GM12878 (cell line): ENCODE measurements at regions not wholly inside any gene's neighbourhood (a gene's known extent, or its start where the extent isn't known, plus 50 kb on each side); places are given as distances from the start of the nearest gene placed in this dataset.

Experiments
- ATAC-seq: fragments of 200-7000 bp; cut with Tn5 transposase; 3 replicates; pipeline ENCODE4 v1.9.1; 2020; ENCODE audit warnings: mild to moderate bottlenecking, moderate library complexity
- BruUV-seq: library from RNA; stranded (reverse); fragments of 400-500 nt; replicated peaks from 2 replicates; lab custom pipeline; 2021; lab: Mats Ljungman, UMichigan
- CTCF ChIA-PET: fragments of 300-600 bp; sonication (Branson Sonifier 250); formaldehyde crosslinking; extraction: SDS; loops from one replicate; lab custom pipeline; 2021; ENCODE audit warnings: inconsistent platforms; lab: Yijun Ruan, JAX
- POLR2A ChIA-PET: fragments of 350-600 bp; formaldehyde crosslinking; extraction: SDS; loops from one replicate; lab custom pipeline; 2021; ENCODE audit warnings: inconsistent platforms; lab: Charles Lee
- RAD21 ChIA-PET: fragments of 300-600 bp; sonication (Branson Sonifier 250); formaldehyde crosslinking; loops from one replicate; lab custom pipeline; 2023; ENCODE audit warnings: antibody characterized with exemption; ENCODE audit not compliant: unreplicated experiment; lab: Charles Lee
- SMC1A ChIA-PET: fragments of 300-600 bp; sonication (Branson Sonifier 250); formaldehyde crosslinking; loops from one replicate; lab custom pipeline; 2023; ENCODE audit not compliant: unreplicated experiment, uncharacterized antibody; lab: Charles Lee
- DNase-seq: peaks from one replicate; pipeline ENCODE4 v3.0.0-alpha.2; 2011; ENCODE audit warnings: low read depth, low spot score
- FAIRE-seq: peaks from 3 replicates; lab custom pipeline; 2011; peaks lifted over from hg19 to GRCh38; lab: Jason Lieb, UNC
- H2AFZ ChIP-seq: 2 replicates; pipeline ENCODE4 v1.6.0; 2011; ENCODE audit warnings: low read depth, low read length, control low read depth; ENCODE audit not compliant: control insufficient read depth
- H3K27ac ChIP-seq: 2 replicates; pipeline ENCODE4 v1.5.1; 2011; ENCODE audit warnings: control low read depth; ENCODE audit not compliant: control insufficient read depth, insufficient read depth
- H3K27me3 ChIP-seq, 2 experiments: replicated peaks in 1 of 2; 2 replicates each; pipeline versions ENCODE4 v1.6.0 to v1.6.1; 2011; ENCODE audit warnings: low read length in 1 of 2; ENCODE audit not compliant: control insufficient read depth in 2 of 2, insufficient read depth in 2 of 2
- H3K36me3 ChIP-seq, 2 experiments: 2 replicates each; pipeline ENCODE4 v1.5.1; 2011; ENCODE audit warnings: low read length in 1 of 2; ENCODE audit not compliant: control insufficient read depth in 2 of 2, insufficient read depth in 2 of 2
- H3K4me1 ChIP-seq: 2 replicates; pipeline ENCODE4 v1.6.1; 2011; ENCODE audit warnings: mild to moderate bottlenecking, low read length, moderate library complexity, mixed read lengths; ENCODE audit not compliant: control insufficient read depth, insufficient read depth
- H3K4me2 ChIP-seq: 2 replicates; pipeline ENCODE4 v1.6.0; 2011; ENCODE audit warnings: control low read depth; ENCODE audit not compliant: control insufficient read depth, insufficient read depth
- H3K4me3 ChIP-seq: fragments of 200-600 bp; sonication (generic); 2 replicates; pipeline ENCODE4 v1.5.1; 2016
- H3K79me2 ChIP-seq: 2 replicates; pipeline ENCODE4 v1.6.0; 2011; ENCODE audit warnings: low read length; ENCODE audit not compliant: control insufficient read depth, insufficient read depth
- H3K9ac ChIP-seq: 2 replicates; pipeline ENCODE4 v1.8.0; 2011; ENCODE audit warnings: low read length, control low read depth, mixed read lengths; ENCODE audit not compliant: control insufficient read depth, insufficient read depth
- H3K9me3 ChIP-seq: replicated peaks from 3 replicates; pipeline ENCODE4 v1.5.1; 2011; ENCODE audit warnings: mild to moderate bottlenecking, low read length; ENCODE audit not compliant: control insufficient read depth, insufficient read depth
- H4K20me1 ChIP-seq: 2 replicates; pipeline ENCODE4 v1.6.0; 2011; ENCODE audit not compliant: control insufficient read depth, insufficient read depth
- ATF7 ChIP-seq: fragments of 450-650 bp; IDR thresholded peaks from 2 replicates; pipeline ENCODE4 v1.6.1; 2016; ENCODE audit warnings: low read depth, mild to moderate bottlenecking
- ESRRA ChIP-seq: IDR thresholded peaks from 2 replicates; pipeline ENCODE4 v1.6.1; 2012; ENCODE audit warnings: mild to moderate bottlenecking, low read length, improper control_type of control experiment
- FOXK2 ChIP-seq: fragments of 450-650 bp; IDR thresholded peaks from 2 replicates; pipeline ENCODE4 v1.6.1; 2017; ENCODE audit warnings: mild to moderate bottlenecking, moderate library complexity
- IKZF2 ChIP-seq, 2 experiments: fragments of 450-650 bp; IDR thresholded peaks; 2 replicates each; pipeline ENCODE4 v1.6.1; 2017; ENCODE audit warnings: mild to moderate bottlenecking in 2 of 2, moderate library complexity in 2 of 2
- MEF2B ChIP-seq: fragments of 450-650 bp; IDR thresholded peaks from 2 replicates; pipeline ENCODE4 v1.6.1; 2018; ENCODE audit warnings: mild to moderate bottlenecking, moderate library complexity; ENCODE audit not compliant: partially characterized antibody, poor library complexity, severe bottlenecking
- NR2C2 ChIP-seq: IDR thresholded peaks from 2 replicates; pipeline ENCODE4 v1.6.1; 2011; ENCODE audit warnings: borderline replicate concordance, low read depth; ENCODE audit not compliant: control insufficient read depth, insufficient read length
- RB1 ChIP-seq: fragments of 450-650 bp; formaldehyde crosslinking; IDR thresholded peaks from 2 replicates; pipeline ENCODE4 v1.6.1; 2017; ENCODE audit warnings: mild to moderate bottlenecking, borderline replicate concordance
- SPI1 ChIP-seq: IDR thresholded peaks from 2 replicates; pipeline ENCODE4 v1.6.1; 2011; ENCODE audit warnings: low read depth, mild to moderate bottlenecking, low read length, moderate library complexity, borderline replicate concordance; ENCODE audit not compliant: insufficient read depth
- STAT1 ChIP-seq: fragments of 450-650 bp; conservative IDR thresholded peaks from 2 replicates; pipeline ENCODE4 v1.6.1; 2014; ENCODE audit warnings: antibody characterized with exemption, mild to moderate bottlenecking
- STAT3 ChIP-seq: IDR thresholded peaks from 2 replicates; pipeline ENCODE4 v1.6.1; 2011; ENCODE audit warnings: low read depth, low read length, improper control_type of control experiment
- TCF3 ChIP-seq: IDR thresholded peaks from 2 replicates; pipeline ENCODE4 v1.6.1; 2012; ENCODE audit warnings: low read depth, mild to moderate bottlenecking, low read length, borderline replicate concordance; ENCODE audit not compliant: insufficient read depth
- WRNIP1 ChIP-seq: IDR thresholded peaks from 2 replicates; pipeline ENCODE4 v1.6.1; 2011; ENCODE audit warnings: low read depth, low read length, improper control_type of control experiment, borderline replicate concordance
- WGBS: methylation state at CpG from one replicate; pipeline ENCODE4 v1.1.6; 2016; ENCODE audit warnings: low lambda C conversion rate; ENCODE audit not compliant: insufficient replicate concordance, insufficient coverage; ENCODE audit errors: missing lambda C conversion rate; 5-methylcytosine and 5-hydroxymethylcytosine counted together
- in situ Hi-C: fragments of 300-500 bp; cut with MboI; formaldehyde crosslinking; loops from 9 replicates; pipeline ENCODE4 v1.14.3; 2018; ENCODE audit warnings: mixed read lengths
- intact Hi-C: fragments of 100-400 bp; cut with micrococcal nuclease; formaldehyde crosslinking; loops from one replicate; pipeline ENCODE4 v1.14.2; 2022; ENCODE audit not compliant: unreplicated experiment
- TF ChIP-seq, protein P1 (sequence below), 3 experiments: IDR thresholded peaks in 2 of 3; conservative IDR thresholded peaks in 1 of 3; 2 replicates each; pipeline ENCODE4 v1.5.1; 2011; ENCODE audit warnings: low read depth in 3 of 3, low read length in 3 of 3, mild to moderate bottlenecking in 3 of 3, control low read depth in 2 of 3, moderate library complexity in 2 of 3, inconsistent platforms in 1 of 3, mixed read lengths in 1 of 3; ENCODE audit not compliant: control insufficient read depth in 2 of 3, insufficient read depth in 1 of 3; ENCODE audit errors: extremely low read depth in 1 of 3
- TF ChIP-seq, protein P2 (sequence below): fragments of 450-650 bp; IDR thresholded peaks from 2 replicates; pipeline ENCODE4 v1.6.1; 2017; ENCODE audit warnings: borderline replicate concordance

DNA sequence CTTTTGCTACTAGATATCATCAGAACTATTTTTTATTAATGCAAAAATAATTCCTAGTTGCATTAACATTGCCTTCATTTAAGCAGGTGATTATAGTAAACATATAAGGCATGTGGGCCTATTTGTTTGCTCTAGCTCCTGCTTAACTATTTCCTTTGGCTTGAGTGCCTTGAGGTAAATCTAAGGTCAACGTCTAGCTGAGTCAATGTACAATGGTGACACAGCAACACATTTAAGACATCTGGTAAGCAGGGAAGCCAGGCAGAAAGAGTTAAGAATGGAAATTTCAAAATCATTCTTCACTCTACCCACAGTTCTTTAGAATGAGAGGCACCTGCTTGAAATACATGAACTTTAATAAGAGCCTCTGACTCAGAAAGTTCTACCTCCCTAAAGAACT lies 111.9 kb upstream of the FST start:
- CTCF ChIA-PET, result no interaction called here
- Histone ChIP-seq H3K27ac (no peak overlapping the region), H3K4me2 (no peak overlapping the region), H3K27me3 (no peaks in the 10 kb centered on the region), H3K4me1 (no peaks in the 10 kb centered on the region), H3K9me3 (no peaks in the 10 kb centered on the region), H3K4me3 (no peak overlapping the region), H4K20me1 (no peaks in the 10 kb centered on the region), H3K9ac (no peak overlapping the region), H3K79me2 (no peaks in the 10 kb centered on the region), H3K36me3 (no peaks in the 10 kb centered on the region), H2AFZ (no peak overlapping the region)
- ATAC-seq, result no peak
- in situ Hi-C loops (no loop called here), intact Hi-C loops (no loop called here)
- POLR2A ChIA-PET, result no interaction called here
- no TSS peak for BruUV-seq
- SMC1A ChIA-PET, result no interaction called here
- no peak for DNase-seq
- RAD21 ChIA-PET, result no interaction called here
- WGBS, result 0% methylated on average over 1 of the region's 1 CpG
- TF ChIP-seq FOXK2 (no peak), STAT3 (no peak), RB1 (no peak), IKZF2 (IDR thresholded peaks at IDR 0.05) (no peak), NR2C2 (no peak), TCF3 (no peak), ATF7 (no peak), ESRRA (no peak), STAT1 (no peak), WRNIP1 (no peak), MEF2B (no peak), SPI1 (no peak)
- TF ChIP-seq, protein P1, sequence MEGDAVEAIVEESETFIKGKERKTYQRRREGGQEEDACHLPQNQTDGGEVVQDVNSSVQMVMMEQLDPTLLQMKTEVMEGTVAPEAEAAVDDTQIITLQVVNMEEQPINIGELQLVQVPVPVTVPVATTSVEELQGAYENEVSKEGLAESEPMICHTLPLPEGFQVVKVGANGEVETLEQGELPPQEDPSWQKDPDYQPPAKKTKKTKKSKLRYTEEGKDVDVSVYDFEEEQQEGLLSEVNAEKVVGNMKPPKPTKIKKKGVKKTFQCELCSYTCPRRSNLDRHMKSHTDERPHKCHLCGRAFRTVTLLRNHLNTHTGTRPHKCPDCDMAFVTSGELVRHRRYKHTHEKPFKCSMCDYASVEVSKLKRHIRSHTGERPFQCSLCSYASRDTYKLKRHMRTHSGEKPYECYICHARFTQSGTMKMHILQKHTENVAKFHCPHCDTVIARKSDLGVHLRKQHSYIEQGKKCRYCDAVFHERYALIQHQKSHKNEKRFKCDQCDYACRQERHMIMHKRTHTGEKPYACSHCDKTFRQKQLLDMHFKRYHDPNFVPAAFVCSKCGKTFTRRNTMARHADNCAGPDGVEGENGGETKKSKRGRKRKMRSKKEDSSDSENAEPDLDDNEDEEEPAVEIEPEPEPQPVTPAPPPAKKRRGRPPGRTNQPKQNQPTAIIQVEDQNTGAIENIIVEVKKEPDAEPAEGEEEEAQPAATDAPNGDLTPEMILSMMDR (IDR thresholded peaks at IDR 0.05 in 2 of 3, conservative IDR thresholded peaks at IDR 0.05 in 1 of 3; ENCODE audit: control insufficient read depth in 2 of 3, extremely low read depth in 1 of 3, insufficient read depth in 1 of 3, low read depth in 3 of 3, low read length in 3 of 3), result no peak
- TF ChIP-seq, protein P2, sequence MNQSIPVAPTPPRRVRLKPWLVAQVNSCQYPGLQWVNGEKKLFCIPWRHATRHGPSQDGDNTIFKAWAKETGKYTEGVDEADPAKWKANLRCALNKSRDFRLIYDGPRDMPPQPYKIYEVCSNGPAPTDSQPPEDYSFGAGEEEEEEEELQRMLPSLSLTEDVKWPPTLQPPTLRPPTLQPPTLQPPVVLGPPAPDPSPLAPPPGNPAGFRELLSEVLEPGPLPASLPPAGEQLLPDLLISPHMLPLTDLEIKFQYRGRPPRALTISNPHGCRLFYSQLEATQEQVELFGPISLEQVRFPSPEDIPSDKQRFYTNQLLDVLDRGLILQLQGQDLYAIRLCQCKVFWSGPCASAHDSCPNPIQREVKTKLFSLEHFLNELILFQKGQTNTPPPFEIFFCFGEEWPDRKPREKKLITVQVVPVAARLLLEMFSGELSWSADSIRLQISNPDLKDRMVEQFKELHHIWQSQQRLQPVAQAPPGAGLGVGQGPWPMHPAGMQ, result no peak
- FAIRE-seq, result no peak
